ENCODE measurements at regions not wholly inside any gene's neighbourhood (a gene's known extent, or its start where the extent isn't known, plus 50 kb on each side); places are given as distances from the start of the nearest gene placed in this dataset.

- 88% methylated on average over 6 of the region's 7 CpGs for WGBS (ENCODE audit: low lambda C conversion rate)
- in situ Hi-C loops (cut with HindIII; ENCODE audit: extremely low pct_ligation_motif_present, low pct_unique_long_range_greater_than_20kb) (no loop called here), intact Hi-C loops (cut with micrococcal nuclease; ENCODE audit: unreplicated experiment) (no loop called here)
- Histone ChIP-seq H3K27ac (ENCODE audit: extremely low read length, insufficient read depth, low read length) (no peak overlapping the region), H3K79me2 (ENCODE audit: insufficient read depth, low read length) (no peaks in the 10 kb centered on the region), H3K27me3 (ENCODE audit: control insufficient read depth in 1 of 2, insufficient read depth in 2 of 2, low read length in 2 of 2) (peaks cover 2 to 18% of the 10 kb centered on the region in 2 experiments; a peak in 4 of 5 replicates), H3K36me3 (replicated peaks in 1 of 2; ENCODE audit: control insufficient read depth in 1 of 2, insufficient read depth in 2 of 2, low read length in 2 of 2) (no peaks in the 10 kb centered on the region), H3K4me2 (ENCODE audit: low read depth, low read length) (no peak overlapping the region), H4K20me1 (ENCODE audit: insufficient read depth, low read length) (no peaks in the 10 kb centered on the region), H3K9me3 (ENCODE audit: low read length) (no peaks in the 10 kb centered on the region), H2AFZ (ENCODE audit: low read length) (no peak overlapping the region), H3K4me1 (ENCODE audit: insufficient read depth, low read length) (peaks cover 32% of the 10 kb centered on the region; the same call in 1 of the 2 replicates), H3K9ac (ENCODE audit: insufficient read depth, low read depth, low read length) (no peak overlapping the region), H3K4me3 (replicated peaks in 1 of 3; ENCODE audit: insufficient read depth in 1 of 3, low read depth in 2 of 3, low read length in 3 of 3) (no peak overlapping the region)
- POLR2A ChIA-PET = no interaction called here
- no peak for ATAC-seq
- no peak for DNase-seq (ENCODE audit: low spot score)
- no peak for FAIRE-seq
- BruUV-seq (replicated peaks) = no TSS peak
- no peak for TF ChIP-seq ZNF549 (CRISPR knock-in tag; IDR thresholded peaks at IDR 0.05)
- no peak for TF ChIP-seq NR2F2 (IDR thresholded peaks at IDR 0.05; ENCODE audit: borderline replicate concordance, low read depth)
- TF ChIP-seq FOXA3 (CRISPR knock-in tag; IDR thresholded peaks at IDR 0.05) = no peak
- no peak for TF ChIP-seq E2F5 (CRISPR knock-in tag; conservative IDR thresholded peaks at IDR 0.05)
- no peak for TF ChIP-seq HOXD1 (CRISPR knock-in tag; IDR thresholded peaks at IDR 0.05)
- TF ChIP-seq MAFG (CRISPR knock-in tag; IDR thresholded peaks at IDR 0.05) = no peak
- CTCF ChIA-PET (ENCODE audit: low intra/inter-chr PET ratio, low total read pairs) = no interaction called here
Measured at GRCh38 chr11:2076441-2076840, 62.7 kb downstream of the IGF2 start.

GRCh38 chr11:2074266-2074825, 64.8 kb downstream of the IGF2 start:
- Histone ChIP-seq H3K9me3 (ENCODE audit: low read length) (no peaks in the 10 kb centered on the region), H3K27ac (ENCODE audit: extremely low read length, insufficient read depth, low read length) (no peak overlapping the region), H3K79me2 (ENCODE audit: insufficient read depth, low read length) (no peaks in the 10 kb centered on the region), H3K27me3 (ENCODE audit: control insufficient read depth in 1 of 2, insufficient read depth in 2 of 2, low read length in 2 of 2) (peaks cover 3 to 13% of the 10 kb centered on the region in 2 experiments; a peak in 4 of 5 replicates), H4K20me1 (ENCODE audit: insufficient read depth, low read length) (no peaks in the 10 kb centered on the region), H3K4me3 (replicated peaks in 1 of 3; ENCODE audit: insufficient read depth in 1 of 3, low read depth in 2 of 3, low read length in 3 of 3) (no peak overlapping the region), H2AFZ (ENCODE audit: low read length) (no peak overlapping the region), H3K9ac (ENCODE audit: insufficient read depth, low read depth, low read length) (no peak overlapping the region), H3K4me1 (ENCODE audit: insufficient read depth, low read length) (peaks cover 32% of the 10 kb centered on the region; the same call in 1 of the 2 replicates), H3K4me2 (ENCODE audit: low read depth, low read length) (no peak overlapping the region), H3K36me3 (replicated peaks in 1 of 2; ENCODE audit: control insufficient read depth in 1 of 2, insufficient read depth in 2 of 2, low read length in 2 of 2) (no peaks in the 10 kb centered on the region)
- in situ Hi-C loops (cut with HindIII; ENCODE audit: extremely low pct_ligation_motif_present, low pct_unique_long_range_greater_than_20kb) = no loop called here
- no peak for FAIRE-seq
- 51% methylated on average over 12 of the region's 12 CpGs for WGBS (ENCODE audit: low lambda C conversion rate)
- DNase-seq (ENCODE audit: low spot score) = no peak
- no peak for ATAC-seq
- no TSS peak for BruUV-seq (replicated peaks)
- ChIA-PET POLR2A (interaction anchor here (1.0 kb wide), 1 partner anchor 86 kb away, joined by 3 read pairs; no protein-coding TSS in a partner anchor), CTCF (ENCODE audit: low intra/inter-chr PET ratio, low total read pairs) (no interaction called here)
- intact Hi-C loops (cut with micrococcal nuclease; ENCODE audit: unreplicated experiment) = no loop called here
- TF ChIP-seq ZNF275 (CRISPR knock-in tag; IDR thresholded peaks at IDR 0.05; ENCODE audit: borderline replicate concordance) (no peak), CTCF (CRISPR knock-in tag; IDR thresholded peaks at IDR 0.05) (peak; percentile 46), CHD4 (IDR thresholded peaks at IDR 0.05; ENCODE audit: borderline replicate concordance, low read length) (no peak), HOXA3 (CRISPR knock-in tag; IDR thresholded peaks at IDR 0.05) (no peak), ZSCAN20 (CRISPR knock-in tag; IDR thresholded peaks at IDR 0.05; ENCODE audit: borderline replicate concordance) (no peak), HNRNPL (IDR thresholded peaks at IDR 0.05; ENCODE audit: low read depth, low read length) (no peak), ZNF570 (CRISPR knock-in tag; IDR thresholded peaks at IDR 0.05; ENCODE audit: borderline replicate concordance) (no peak), ZNF776 (CRISPR knock-in tag; IDR thresholded peaks at IDR 0.05) (no peak), FOSL1 (CRISPR knock-in tag; IDR thresholded peaks at IDR 0.05; ENCODE audit: borderline replicate concordance) (no peak), ZNF761 (CRISPR knock-in tag; conservative IDR thresholded peaks at IDR 0.05) (no peak), ZBTB1 (CRISPR knock-in tag; IDR thresholded peaks at IDR 0.05; ENCODE audit: borderline replicate concordance) (no peak)
